HepG2 (cell line): ENCODE measurements at regions not wholly inside any gene's neighbourhood (a gene's known extent, or its start where the extent isn't known, plus 50 kb on each side); places are given as distances from the start of the nearest gene placed in this dataset.

Experiments
- HINFP ChIP-seq: sonication (generic); formaldehyde crosslinking; IDR thresholded peaks from 2 replicates; pipeline ENCODE4 v1.4.0; 2020; ENCODE audit warnings: low read depth, mild to moderate bottlenecking, missing genetic modification reagents
- HMG20A ChIP-seq: IDR thresholded peaks from 2 replicates; pipeline ENCODE4 v1.6.1; 2016; ENCODE audit warnings: borderline replicate concordance
- PBX2 ChIP-seq: IDR thresholded peaks from 2 replicates; pipeline ENCODE4 v1.6.1; 2016; ENCODE audit warnings: control low read depth
- RAD21 ChIP-seq: fragments of 450-650 bp; formaldehyde crosslinking; IDR thresholded peaks from 2 replicates; pipeline ENCODE4 v1.5.0; 2020; ENCODE audit warnings: mild to moderate bottlenecking
- ZNF343 ChIP-seq: sonication (generic); formaldehyde crosslinking; IDR thresholded peaks from 2 replicates; pipeline ENCODE4 v1.4.0; 2020; ENCODE audit warnings: mild to moderate bottlenecking, missing genetic modification reagents

GRCh38 chr11:130787973-130788570 is 128.2 kb downstream of the SNX19 start:
- TF ChIP-seq HMG20A (CRISPR knock-in tag) (no peak), RAD21 (CRISPR knock-in tag) (no peak), HINFP (no peak), ZNF343 (no peak), PBX2 (CRISPR knock-in tag) (no peak)
